22Rv1 (cell line): ENCODE measurements at regions not wholly inside any gene's neighbourhood (a gene's known extent, or its start where the extent isn't known, plus 50 kb on each side); places are given as distances from the start of the nearest gene placed in this dataset.

Experiments
- CTCF ChIP-seq: fragments of 450-650 bp; IDR thresholded peaks from 2 replicates; pipeline ENCODE4 v1.5.1; 2017; ENCODE audit warnings: mild to moderate bottlenecking
- ZFX ChIP-seq: fragments of 450-650 bp; IDR thresholded peaks from 2 replicates; pipeline ENCODE4 v1.6.1; 2017; ENCODE audit warnings: antibody characterized with exemption, borderline replicate concordance

GRCh38 chr2:145431181-145431951, 911.4 kb upstream of the ZEB2 start:
- TF ChIP-seq CTCF: peak; percentile 32; the same call in 1 of the 2 replicates
- no peak for TF ChIP-seq ZFX
